Stimulated activated CD4-positive, alpha-beta T cell treated with anti-CD3 and anti-CD28 coated beads, Interleukin-15, amount 100 ng/mL, for 24 hours (primary cell): ENCODE measurements at regions not wholly inside any gene's neighbourhood (a gene's known extent, or its start where the extent isn't known, plus 50 kb on each side); places are given as distances from the start of the nearest gene placed in this dataset.

Source experiments
- DNase-seq: peaks from one replicate; pipeline ENCODE4 v3.0.0-alpha.2; 2020

DNA sequence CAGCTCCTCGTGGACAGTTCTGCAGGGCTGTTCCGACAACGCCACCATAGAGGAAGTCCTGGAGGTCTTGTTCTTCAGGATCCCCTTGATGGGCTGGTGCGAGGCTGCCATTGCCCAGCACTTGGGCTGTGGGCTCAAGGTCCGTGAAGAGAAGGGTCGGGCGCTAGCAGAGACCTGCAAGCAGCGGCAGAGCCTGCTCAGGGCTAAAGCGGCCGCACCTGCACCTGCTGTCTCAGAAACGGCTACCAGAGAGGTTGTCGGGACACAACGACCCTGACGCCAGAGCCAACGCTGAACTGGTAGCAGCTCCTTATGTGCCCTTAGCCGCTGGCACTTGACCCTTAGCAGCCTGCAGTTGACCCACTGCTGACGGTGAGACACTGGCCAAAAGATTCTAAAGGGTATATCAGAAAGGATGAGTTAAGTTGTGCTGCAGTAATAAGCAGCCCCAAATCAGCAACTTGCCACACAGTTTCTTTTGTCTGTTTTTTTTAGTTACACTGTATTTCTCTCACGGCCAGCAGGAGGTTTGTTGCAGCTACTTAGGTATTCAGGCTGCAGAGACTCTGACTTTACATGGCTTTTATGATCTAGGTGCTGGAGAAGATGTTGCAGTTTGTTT lies 55.5 kb upstream of the ST6GAL2 start:
- no peak for DNase-seq

GRCh38 chr2:106943468-106944200 lies 57.7 kb upstream of the ST6GAL2 start:
- DNase-seq: no peak

DNA sequence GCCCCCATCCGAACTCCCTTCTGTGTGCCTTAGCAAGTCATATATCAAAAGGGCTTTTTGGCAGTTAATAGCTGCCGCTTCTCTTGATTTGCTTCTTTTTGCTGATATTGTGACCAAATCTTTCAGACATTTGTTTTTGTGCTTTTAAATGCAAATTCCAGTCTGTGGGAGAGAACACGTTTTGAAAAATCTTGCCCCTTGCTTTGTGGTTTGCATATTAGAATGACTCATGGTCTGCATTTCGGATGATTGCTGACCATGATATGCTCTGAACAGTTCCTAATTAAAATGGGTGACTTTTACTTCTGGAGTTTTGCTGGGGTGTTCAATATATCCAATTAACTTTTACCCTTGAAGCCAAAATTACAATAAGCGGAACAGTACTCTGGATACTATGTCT lies 58.2 kb upstream of the ST6GAL2 start:
- DNase-seq: no peak

- no peak for DNase-seq
Measured at GRCh38 chr2:106948540-106948939, 62.6 kb upstream of the ST6GAL2 start.

- DNase-seq: no peak
Measured at GRCh38 chr2:106953236-106953635, 67.3 kb upstream of the ST6GAL2 start.

GRCh38 chr2:106953779-106954178 lies 67.8 kb upstream of the ST6GAL2 start:
- no peak for DNase-seq

- DNase-seq: no peak
Measured at GRCh38 chr2:106954304-106954703, 68.3 kb upstream of the ST6GAL2 start.

DNA sequence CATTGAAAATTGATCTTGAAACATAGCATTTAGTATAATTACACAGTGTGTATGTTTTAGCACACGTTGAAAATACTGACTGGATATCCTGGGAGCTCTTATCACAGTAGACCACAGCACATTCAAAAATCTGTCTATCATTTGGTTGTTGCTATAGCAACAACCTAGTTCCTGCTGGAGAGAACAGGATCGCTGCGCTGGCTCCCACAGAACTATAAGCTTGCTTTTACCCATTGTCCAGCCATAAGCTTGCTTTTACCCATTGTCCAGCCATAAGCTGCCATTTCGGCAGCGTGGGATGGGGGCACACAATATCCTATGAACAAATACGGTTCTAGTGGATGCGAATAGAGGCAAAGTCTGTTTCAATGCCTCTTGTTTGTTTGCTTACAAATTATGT lies 70.4 kb upstream of the ST6GAL2 start:
- no peak for DNase-seq

DNA sequence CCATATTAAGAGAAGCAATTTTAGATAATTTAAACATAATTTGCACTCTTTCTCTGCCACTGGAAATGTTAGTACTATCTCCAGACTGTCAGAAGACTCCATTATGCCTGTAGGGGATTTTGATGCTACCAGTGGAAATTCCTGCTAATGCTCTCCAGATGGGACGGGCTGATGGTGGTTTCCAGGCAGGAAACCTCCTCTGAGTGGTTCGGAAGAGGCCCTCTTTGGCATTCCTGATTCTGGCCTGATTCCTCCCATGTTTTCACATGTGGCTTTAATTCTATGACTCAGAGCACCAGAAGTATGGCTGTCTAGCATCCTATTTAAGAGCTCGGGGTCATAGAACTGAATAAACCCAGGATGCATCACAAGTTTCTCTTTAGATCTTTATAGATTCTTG lies 70.9 kb upstream of the ST6GAL2 start:
- no peak for DNase-seq

- no peak for DNase-seq
Measured at GRCh38 chr2:106959975-106960682, 74.2 kb upstream of the ST6GAL2 start.

GRCh38 chr2:106960683-106961161 lies 74.8 kb upstream of the ST6GAL2 start:
- DNase-seq: no peak

GRCh38 chr2:106961328-106961727 lies 75.4 kb upstream of the ST6GAL2 start:
- DNase-seq: no peak

GRCh38 chr2:106963156-106963555 lies 77.2 kb upstream of the ST6GAL2 start:
- DNase-seq: no peak

GRCh38 chr2:106963893-106964292 lies 77.9 kb upstream of the ST6GAL2 start:
- no peak for DNase-seq

GRCh38 chr2:106965611-106966010 lies 79.6 kb upstream of the ST6GAL2 start:
- no peak for DNase-seq

GRCh38 chr2:106969777-106970176 lies 83.8 kb upstream of the ST6GAL2 start:
- no peak for DNase-seq

DNA sequence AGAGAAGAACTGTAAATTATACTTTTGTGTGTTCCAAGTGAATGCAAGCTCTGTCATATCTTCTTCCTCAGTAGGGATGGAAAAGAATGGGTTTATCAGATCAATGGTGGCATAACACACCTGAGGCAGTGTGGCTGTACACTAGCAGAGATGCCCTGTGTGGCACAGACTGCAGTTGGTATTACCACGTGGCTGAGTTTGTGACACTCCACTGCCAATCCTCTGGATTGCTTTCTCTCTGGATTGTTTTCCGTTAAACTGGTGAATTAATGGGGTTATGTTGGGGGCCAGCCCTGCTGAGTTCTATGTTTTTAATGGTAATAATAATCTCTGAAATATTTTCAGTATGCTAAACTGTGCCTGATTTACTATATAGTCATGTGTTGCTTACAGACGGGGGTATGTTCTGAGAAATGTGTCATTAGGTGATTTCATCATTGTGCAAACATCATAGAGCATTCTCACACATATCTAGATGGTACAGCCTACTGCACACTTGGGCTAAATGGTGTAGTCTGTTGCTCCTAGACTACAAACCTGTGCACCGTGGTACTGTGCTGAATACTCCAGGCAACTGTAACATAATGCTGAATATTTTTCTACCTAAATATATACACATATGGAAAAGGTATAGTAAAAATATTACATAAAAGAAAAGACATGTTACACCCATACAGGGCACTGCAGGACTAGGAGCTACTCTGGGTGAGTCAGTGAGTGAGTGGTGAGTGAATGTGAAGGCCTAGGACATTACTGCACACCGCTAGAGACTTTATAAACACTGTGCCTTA lies 84.7 kb upstream of the ST6GAL2 start:
- no peak for DNase-seq

DNA sequence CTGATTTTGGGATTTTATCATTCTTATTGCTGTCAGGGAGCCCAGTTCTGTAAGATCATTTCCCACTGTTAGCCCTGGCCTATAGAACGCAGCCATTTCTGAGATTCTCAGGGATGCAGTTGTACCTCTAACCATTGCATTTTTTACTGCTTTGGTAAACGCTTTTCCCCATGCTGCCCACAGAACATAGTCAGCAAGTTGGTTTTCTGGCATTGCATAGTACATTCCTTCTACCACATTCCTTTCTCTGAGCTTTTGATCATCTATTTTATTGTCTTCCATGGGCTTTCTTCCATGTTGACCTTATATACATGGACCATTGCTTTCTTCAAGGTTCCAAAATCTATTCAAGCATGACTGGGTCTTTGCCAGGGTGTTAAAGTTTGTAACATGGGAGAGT lies 86.8 kb upstream of the ST6GAL2 start:
- DNase-seq: no peak

- no peak for DNase-seq
Measured at GRCh38 chr2:106974891-106975290, 88.9 kb upstream of the ST6GAL2 start.

DNA sequence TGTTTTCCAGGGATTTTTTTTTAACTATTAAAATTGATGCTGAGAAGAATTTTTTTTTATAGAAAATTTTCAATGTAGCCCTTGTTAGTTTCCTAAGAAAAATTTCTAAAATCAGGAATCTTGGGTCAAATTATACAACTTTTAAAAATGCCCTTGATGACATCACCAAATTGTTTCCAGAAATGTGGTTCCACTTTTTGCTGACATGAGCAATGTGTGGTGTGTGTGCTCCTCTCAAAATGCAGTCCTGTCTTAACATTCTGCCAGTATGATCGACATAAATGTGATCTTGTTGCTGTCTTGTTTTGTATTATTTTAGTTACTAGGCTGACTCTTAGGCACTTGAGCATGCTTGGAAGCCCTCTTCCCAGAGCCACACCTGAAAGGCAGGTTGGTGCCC lies 89.7 kb upstream of the ST6GAL2 start:
- no peak for DNase-seq

- no peak for DNase-seq
Measured at GRCh38 chr2:106976548-106976947, 90.6 kb upstream of the ST6GAL2 start.

DNA sequence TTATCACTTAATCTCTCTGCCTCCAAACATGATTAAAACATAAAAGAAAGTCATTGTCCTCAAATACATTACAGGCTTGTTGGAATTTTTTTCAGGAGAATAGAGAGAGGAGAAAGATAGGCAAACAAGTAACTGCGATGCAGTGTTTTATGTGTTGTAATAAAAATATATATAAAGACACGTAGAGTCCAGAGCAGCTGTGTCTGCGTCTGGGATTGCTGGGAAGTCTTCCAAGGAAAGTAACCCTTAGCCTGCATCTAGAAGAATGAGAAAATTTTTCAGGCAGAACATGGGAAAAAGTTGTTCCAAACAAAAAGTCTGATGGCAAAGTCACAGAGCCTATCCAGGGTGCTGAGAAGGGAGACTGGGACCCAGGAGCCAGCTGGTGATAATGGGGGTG lies 91.8 kb upstream of the ST6GAL2 start:
- no peak for DNase-seq

GRCh38 chr2:106978647-106979046 lies 92.7 kb upstream of the ST6GAL2 start:
- no peak for DNase-seq
